GM12865 (cell line): ENCODE measurements at regions not wholly inside any gene's neighbourhood (a gene's known extent, or its start where the extent isn't known, plus 50 kb on each side); places are given as distances from the start of the nearest gene placed in this dataset.

ENCODE experiments used
- DNase-seq: peaks from one replicate; pipeline ENCODE4 v3.0.0; 2010; ENCODE audit warnings: low read depth
- H3K4me3 ChIP-seq: 2 replicates; pipeline ENCODE4 v1.5.1; 2011; ENCODE audit warnings: mild to moderate bottlenecking, low read depth, low read length, control low read depth
- CTCF ChIP-seq: IDR thresholded peaks from 2 replicates; pipeline ENCODE4 v1.5.1; 2011; ENCODE audit warnings: low read length, control low read depth, low read depth, inconsistent platforms; ENCODE audit not compliant: insufficient read depth; ENCODE audit errors: missing control alignments

GRCh38 chr3:181791056-181791955 is 79.6 kb downstream of the SOX2 start:
- DNase-seq: no peak

GRCh38 chr3:181793006-181793405 is 81.3 kb downstream of the SOX2 start:
- TF ChIP-seq CTCF: no peak
- no peak overlapping the region for H3K4me3 ChIP-seq
- DNase-seq: no peak

More at GRCh38 chr3:181791056-181791955, 79.6 kb downstream of the SOX2 start:
- H3K4me3 ChIP-seq: no peak overlapping the region
- no peak for TF ChIP-seq CTCF

DNA sequence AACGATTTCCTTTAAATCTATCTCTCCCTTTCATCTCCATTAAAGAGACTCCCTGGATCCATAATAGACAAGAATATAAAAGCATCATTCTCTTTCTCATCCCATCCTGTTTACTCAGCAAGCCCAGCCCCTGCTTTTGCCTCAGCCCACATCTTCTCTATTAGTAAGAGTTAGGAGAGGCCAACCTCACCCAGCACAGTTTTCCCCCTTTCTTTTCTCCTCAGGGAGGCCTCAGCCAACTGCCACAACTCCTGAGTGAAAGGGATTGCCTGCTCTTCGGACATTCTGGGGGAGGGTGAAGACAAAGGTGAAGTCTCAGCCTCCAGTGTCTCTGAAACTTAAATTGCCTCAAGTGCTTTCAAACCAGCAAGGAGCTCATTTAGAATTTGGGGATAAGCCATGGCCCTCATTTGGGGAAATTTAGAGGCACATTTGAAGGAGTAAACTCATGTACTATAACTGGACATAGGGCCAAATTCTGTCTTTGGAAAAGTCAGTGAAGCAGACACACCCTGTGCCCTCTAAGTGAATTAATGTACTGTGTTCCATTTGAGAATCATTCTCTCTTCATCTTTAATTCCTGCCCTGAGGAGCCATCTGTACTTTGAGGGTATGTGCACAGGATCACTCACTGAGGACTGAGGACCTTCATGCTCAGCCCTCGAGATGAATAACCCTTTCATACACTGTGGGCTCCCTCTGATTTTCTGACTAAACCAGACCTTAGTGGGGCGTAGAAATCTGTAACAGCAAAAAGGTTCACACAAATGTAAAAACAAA is 82.5 kb downstream of the SOX2 start:
- no peak for TF ChIP-seq CTCF
- H3K4me3 ChIP-seq: no peak overlapping the region
- no peak for DNase-seq

DNA sequence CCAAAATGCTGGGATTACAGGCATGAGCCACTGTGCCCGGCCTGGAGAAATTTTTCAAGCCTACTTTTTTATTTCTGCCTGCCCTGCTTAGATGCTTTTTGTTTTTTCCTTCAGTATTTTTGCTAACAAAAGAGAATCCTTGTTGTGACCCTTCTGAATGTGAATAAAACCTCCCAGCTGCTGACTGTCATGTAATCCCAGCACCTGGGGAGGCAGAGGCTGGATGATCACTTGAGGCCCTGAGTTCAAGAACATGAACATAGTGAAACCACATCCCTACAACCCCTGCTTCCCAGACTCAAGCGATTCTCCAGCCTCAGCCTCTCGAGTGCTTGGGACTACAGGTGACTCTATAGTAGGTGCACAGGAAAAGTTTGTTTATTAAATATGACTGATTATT is 84.9 kb downstream of the SOX2 start:
- no peak for TF ChIP-seq CTCF
- no peak overlapping the region for H3K4me3 ChIP-seq

GRCh38 chr3:181797431-181797830 is 85.7 kb downstream of the SOX2 start:
- TF ChIP-seq CTCF: no peak
- DNase-seq: no peak
- H3K4me3 ChIP-seq: no peak overlapping the region

More for the DNA sequence above, 84.9 kb downstream of the SOX2 start:
- no peak for DNase-seq

GRCh38 chr3:181805703-181806102 is 94.0 kb downstream of the SOX2 start:
- H3K4me3 ChIP-seq: no peak overlapping the region
- DNase-seq: no peak
- no peak for TF ChIP-seq CTCF
